Nephron (organoid): ENCODE measurements at regions not wholly inside any gene's neighbourhood (a gene's known extent, or its start where the extent isn't known, plus 50 kb on each side); places are given as distances from the start of the nearest gene placed in this dataset.

Experiments used
- H3K27ac Mint-ChIP-seq, 3 experiments: 2 replicates each; pipeline ENCODE4 v1.8.0; 2020; ENCODE audit warnings: mixed read lengths in 3 of 3, mild to moderate bottlenecking in 2 of 3, moderate library complexity in 1 of 3
- H3K27me3 Mint-ChIP-seq: 2 replicates; pipeline ENCODE4 v1.8.0; 2021; ENCODE audit warnings: low read depth, mild to moderate bottlenecking, moderate library complexity, mixed read lengths
- H3K36me3 Mint-ChIP-seq: 2 replicates; pipeline ENCODE4 v1.8.0; 2020; ENCODE audit warnings: low read depth, mixed read lengths
- H3K4me1 Mint-ChIP-seq: 2 replicates; pipeline ENCODE4 v1.8.0; 2020; ENCODE audit warnings: mixed read lengths
- H3K4me3 Mint-ChIP-seq, 3 experiments: 2 replicates each; pipeline ENCODE4 v1.8.0; 2020; ENCODE audit warnings: mild to moderate bottlenecking in 3 of 3, mixed read lengths in 3 of 3, moderate library complexity in 2 of 3
- H3K9me3 Mint-ChIP-seq: 2 replicates; pipeline ENCODE4 v1.8.0; 2020; ENCODE audit warnings: mixed read lengths
- CTCF ChIP-seq, 3 experiments: fragments of 200-600 bp; sonication (generic); IDR thresholded peaks; one replicate each; pipeline ENCODE4 v1.5.0; 2021; ENCODE audit warnings: antibody characterized with exemption in 3 of 3; ENCODE audit not compliant: unreplicated experiment in 3 of 3

- Mint-ChIP-seq H3K9me3 (no peaks in the 10 kb centered on the region), H3K27me3 (no peaks in the 10 kb centered on the region), H3K4me3 (no peak overlapping the region), H3K36me3 (no peaks in the 10 kb centered on the region), H3K4me1 (peaks cover 53% of the 10 kb centered on the region), H3K27ac (peak overlapping the region in 1 of 3 experiments; percentile 15)
- no peak for TF ChIP-seq CTCF (IDR thresholded peaks at IDR 0.05; ENCODE audit: unreplicated experiment in 3 of 3)
Measured at GRCh38 chr9:129453734-129454133, 167.2 kb downstream of the C9orf50 start.

- peaks cover 4% of the 10 kb centered on the region for H3K9me3 Mint-ChIP-seq
- peaks cover 53% of the 10 kb centered on the region for H3K4me1 Mint-ChIP-seq
- H3K27ac Mint-ChIP-seq, result peak overlapping the region; percentile 98 to 100 (median 100)
- TF ChIP-seq CTCF (IDR thresholded peaks at IDR 0.05; ENCODE audit: unreplicated experiment in 3 of 3), result no peak
- peak overlapping the region in 2 of 3 experiments; percentile 8 to 42 for H3K4me3 Mint-ChIP-seq
- no peaks in the 10 kb centered on the region for H3K36me3 Mint-ChIP-seq
- no peaks in the 10 kb centered on the region for H3K27me3 Mint-ChIP-seq
Measured at GRCh38 chr9:129451669-129452068, 169.2 kb downstream of the C9orf50 start.

DNA sequence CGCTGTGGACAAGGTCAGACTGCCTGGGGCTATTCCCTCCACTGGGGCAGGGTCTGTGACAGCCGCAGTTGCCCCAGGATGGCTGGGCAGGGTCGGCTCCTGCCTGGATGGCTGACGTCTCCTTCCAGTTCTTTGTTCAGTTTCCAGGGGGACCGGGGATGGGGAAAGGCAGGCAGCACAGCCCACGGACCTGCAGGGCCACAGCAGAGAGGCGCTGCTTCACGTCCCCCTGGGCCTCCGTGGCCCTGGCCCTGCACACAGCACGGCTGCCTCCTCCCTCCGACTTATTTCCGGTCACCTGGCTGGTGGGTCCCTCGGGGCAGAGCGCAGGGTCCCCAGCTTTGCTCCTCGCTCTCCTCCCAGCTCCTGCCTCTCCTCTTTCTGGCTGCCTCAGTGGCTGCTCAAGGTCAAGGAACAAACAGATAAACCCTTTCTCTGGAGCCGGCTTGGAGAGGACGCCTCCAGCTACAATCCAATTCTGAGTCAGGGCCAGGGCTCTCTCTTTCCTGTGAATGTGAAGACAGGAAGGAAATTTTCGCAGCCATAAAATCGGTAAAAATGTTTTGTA lies 169.7 kb downstream of the C9orf50 start:
- no peaks in the 10 kb centered on the region for H3K27me3 Mint-ChIP-seq
- peak overlapping the region in 2 of 3 experiments; percentile 8 to 42 for H3K4me3 Mint-ChIP-seq
- H3K4me1 Mint-ChIP-seq, result peaks cover 48% of the 10 kb centered on the region
- H3K36me3 Mint-ChIP-seq, result no peaks in the 10 kb centered on the region
- TF ChIP-seq CTCF (IDR thresholded peaks at IDR 0.05; ENCODE audit: unreplicated experiment in 3 of 3), result no peak
- H3K27ac Mint-ChIP-seq, result peak overlapping the region; percentile 98 to 100 (median 100)
- peaks cover 4% of the 10 kb centered on the region for H3K9me3 Mint-ChIP-seq

GRCh38 chr9:129449066-129449465 lies 171.8 kb downstream of the C9orf50 start:
- Mint-ChIP-seq H3K4me1 (peaks cover 38% of the 10 kb centered on the region), H3K9me3 (peaks cover 4% of the 10 kb centered on the region), H3K27ac (peak overlapping the region; percentile 23 to 83 (median 78)), H3K4me3 (no peak overlapping the region), H3K27me3 (peaks cover 3% of the 10 kb centered on the region), H3K36me3 (no peaks in the 10 kb centered on the region)
- TF ChIP-seq CTCF (IDR thresholded peaks at IDR 0.05; ENCODE audit: unreplicated experiment in 3 of 3), result no peak

DNA sequence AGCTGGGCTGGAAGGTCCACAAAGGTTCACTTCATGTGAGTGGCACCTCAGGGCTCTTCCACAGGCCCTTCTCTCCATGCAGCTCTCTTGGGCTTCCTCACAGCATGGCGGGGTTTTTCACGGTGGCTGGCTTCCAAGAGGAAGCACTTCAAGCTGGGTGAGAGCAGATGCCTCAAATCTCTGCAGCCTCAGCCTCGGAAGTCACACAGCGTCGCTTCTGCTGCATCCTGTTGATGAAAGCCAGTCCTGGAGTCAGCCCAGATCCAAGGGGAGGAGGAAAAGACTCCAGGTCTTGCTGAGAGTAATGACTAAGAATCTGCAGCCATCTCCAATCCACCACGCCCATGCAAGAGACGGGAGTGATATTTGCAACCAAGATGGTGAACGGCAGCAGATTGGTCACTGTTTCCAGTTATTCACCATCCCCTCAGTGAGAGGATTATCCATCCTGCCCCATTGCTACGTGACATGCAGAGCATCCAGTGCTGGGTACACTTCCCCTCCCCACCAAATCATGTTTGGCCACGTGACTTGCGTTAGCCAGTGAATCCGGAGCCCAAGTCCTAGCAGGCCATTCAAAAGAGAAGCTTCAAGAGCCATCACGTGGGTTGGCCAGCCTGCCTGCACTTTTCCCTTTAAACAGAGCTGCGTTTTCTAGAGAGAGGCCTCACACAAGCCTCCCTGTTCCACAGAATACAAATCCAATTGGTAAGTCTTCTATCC lies 173.9 kb downstream of the C9orf50 start:
- Mint-ChIP-seq H3K27me3 (peaks cover 3% of the 10 kb centered on the region), H3K4me1 (peaks cover 40% of the 10 kb centered on the region), H3K4me3 (no peak overlapping the region), H3K36me3 (no peaks in the 10 kb centered on the region), H3K27ac (peak overlapping the region in 2 of 3 experiments; percentile 50 to 91), H3K9me3 (peaks cover 4% of the 10 kb centered on the region)
- TF ChIP-seq CTCF (IDR thresholded peaks at IDR 0.05; ENCODE audit: unreplicated experiment in 3 of 3), result no peak
